ENCODE measurements at regions not wholly inside any gene's neighbourhood (a gene's known extent, or its start where the extent isn't known, plus 50 kb on each side); places are given as distances from the start of the nearest gene placed in this dataset.
"Not testable (repeated sequence)": the region's sequence is repeated elsewhere in the genome, so short reads cannot be mapped to it uniquely, and the experiment has no call there.

DNA sequence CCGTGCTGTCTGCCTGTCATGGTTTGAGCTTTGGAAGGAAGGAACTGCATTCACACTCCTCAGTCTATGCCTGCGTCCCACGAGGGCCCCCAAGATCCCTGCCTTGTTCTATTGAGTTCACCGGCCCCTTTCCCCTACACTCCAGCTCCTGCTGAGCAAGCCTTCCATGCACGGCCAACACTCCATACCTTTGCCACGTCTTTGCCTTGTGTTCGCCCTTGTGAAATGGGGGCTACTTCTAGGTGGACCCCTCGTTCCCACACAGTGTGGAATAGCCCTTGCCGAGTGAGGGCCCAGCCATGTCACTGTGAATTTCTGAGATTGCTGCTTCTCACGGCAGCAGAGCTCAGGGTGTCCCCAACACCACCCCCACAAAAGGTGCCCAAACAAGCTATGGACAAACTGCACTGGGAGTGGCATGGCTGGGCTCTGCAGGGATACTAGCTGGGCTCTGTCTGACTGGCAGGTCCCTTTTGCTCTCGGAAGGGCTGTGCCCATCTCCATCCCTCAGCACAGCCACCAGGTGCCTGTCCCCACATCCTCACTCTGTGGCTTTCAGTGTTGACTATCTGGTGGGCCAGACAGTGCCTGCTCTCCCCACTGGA, 67.9 kb upstream of the ADAMTS2 start:
- Histone ChIP-seq H3K4me3 (no peak overlapping the region), H3K27ac (no peak overlapping the region)

- no peak overlapping the region for H3K4me3 ChIP-seq
- no peak overlapping the region for H3K27ac ChIP-seq
Measured at GRCh38 chr5:179411161-179411841, 66.0 kb upstream of the ADAMTS2 start.

- Histone ChIP-seq H3K4me3 (no peak overlapping the region), H3K27ac (no peak overlapping the region)
Measured at GRCh38 chr5:179410291-179411160, 65.3 kb upstream of the ADAMTS2 start.

DNA sequence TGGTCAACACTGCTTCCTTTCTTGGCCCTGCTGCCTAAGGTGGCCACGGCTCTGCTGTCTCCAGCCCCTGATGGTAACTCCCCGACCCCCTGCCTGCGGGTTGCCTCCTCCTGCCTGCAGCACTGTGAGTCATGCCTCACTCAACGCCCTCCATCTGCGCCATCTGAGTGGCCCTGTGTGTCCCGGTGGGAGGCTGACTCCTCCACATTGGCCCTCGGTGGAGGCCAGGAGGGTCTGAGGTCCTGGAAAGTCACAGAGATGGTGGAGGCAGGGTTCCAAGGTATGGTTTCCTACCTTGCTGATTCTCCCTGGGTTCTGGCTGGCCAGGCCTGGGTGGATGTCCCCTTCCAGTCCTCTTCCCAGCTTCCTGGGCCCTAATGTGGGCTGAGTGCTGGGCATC, 64.5 kb upstream of the ADAMTS2 start:
- Histone ChIP-seq H3K4me3 (no peak overlapping the region), H3K27ac (no peak overlapping the region)

- H3K27ac ChIP-seq = no peak overlapping the region
- no peak overlapping the region for H3K4me3 ChIP-seq
Measured at GRCh38 chr5:179408611-179409010, 63.4 kb upstream of the ADAMTS2 start.

GRCh38 chr5:179407191-179408175, 62.2 kb upstream of the ADAMTS2 start:
- Histone ChIP-seq H3K4me3 (no peak overlapping the region), H3K27ac (peak overlapping the region in 13 of 21 experiments; percentile 10 to 78 (median 49))

GRCh38 chr5:179406031-179406961, 61.0 kb upstream of the ADAMTS2 start:
- Histone ChIP-seq H3K27ac (peak overlapping the region in 11 of 21 experiments; percentile 1 to 78 (median 41)), H3K4me3 (no peak overlapping the region)

DNA sequence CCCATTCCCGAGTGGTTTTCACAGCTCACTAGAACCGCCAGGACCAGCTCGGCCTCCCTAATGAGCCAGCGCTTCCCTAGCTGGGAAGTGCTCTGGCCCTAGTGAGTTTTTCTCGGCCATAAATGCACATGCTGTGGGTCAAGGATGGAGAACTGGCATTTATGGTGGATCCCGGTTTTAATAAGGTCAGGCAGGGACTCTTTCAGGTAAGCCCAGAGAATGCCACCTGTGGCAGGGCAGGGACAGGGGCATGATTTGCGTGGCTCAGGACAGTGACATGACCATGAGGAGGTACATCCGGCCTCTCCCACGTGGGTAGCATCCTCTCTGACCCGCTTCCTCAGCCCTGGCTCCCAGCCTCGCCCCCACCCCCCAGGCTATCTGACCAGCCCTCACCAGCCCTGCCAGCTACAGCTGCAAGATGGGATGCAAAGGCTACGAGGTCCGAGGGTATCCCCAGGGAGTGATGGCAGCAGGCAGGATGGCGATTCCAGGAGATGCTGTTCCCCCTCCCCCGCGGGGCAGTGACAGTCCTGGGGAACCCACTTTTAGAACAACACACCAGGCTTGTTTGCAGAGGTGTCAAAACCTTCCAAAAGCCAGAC, 60.3 kb upstream of the ADAMTS2 start:
- H3K27ac ChIP-seq = peak overlapping the region in 4 of 21 experiments; percentile 35 to 78 (median 56)

DNA sequence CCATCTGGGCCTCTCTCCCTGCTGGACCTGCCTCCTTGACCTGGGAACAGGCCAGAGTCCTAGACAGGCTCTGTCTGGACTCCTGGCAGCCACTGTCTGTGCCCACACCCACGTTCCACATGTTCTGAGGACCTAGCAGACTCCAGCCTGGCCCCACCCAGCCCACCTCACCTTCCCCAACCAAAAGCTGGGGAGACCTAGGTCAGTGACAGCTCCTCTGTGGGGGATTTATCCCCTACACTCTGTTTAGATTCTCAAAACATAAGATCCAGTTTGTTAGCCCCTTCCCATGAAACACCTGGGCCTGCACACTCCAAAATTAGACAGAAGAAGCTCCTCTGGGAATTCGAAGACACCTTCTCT, 59.8 kb upstream of the ADAMTS2 start:
- H3K27ac ChIP-seq = no peak overlapping the region
- H3K4me3 ChIP-seq = no peak overlapping the region

More for the DNA sequence above, 60.3 kb upstream of the ADAMTS2 start:
- no peak overlapping the region for H3K4me3 ChIP-seq

- no peak overlapping the region for H3K27ac ChIP-seq
- H3K4me3 ChIP-seq = no peak overlapping the region
Measured at GRCh38 chr5:179404321-179405053, 59.2 kb upstream of the ADAMTS2 start.

DNA sequence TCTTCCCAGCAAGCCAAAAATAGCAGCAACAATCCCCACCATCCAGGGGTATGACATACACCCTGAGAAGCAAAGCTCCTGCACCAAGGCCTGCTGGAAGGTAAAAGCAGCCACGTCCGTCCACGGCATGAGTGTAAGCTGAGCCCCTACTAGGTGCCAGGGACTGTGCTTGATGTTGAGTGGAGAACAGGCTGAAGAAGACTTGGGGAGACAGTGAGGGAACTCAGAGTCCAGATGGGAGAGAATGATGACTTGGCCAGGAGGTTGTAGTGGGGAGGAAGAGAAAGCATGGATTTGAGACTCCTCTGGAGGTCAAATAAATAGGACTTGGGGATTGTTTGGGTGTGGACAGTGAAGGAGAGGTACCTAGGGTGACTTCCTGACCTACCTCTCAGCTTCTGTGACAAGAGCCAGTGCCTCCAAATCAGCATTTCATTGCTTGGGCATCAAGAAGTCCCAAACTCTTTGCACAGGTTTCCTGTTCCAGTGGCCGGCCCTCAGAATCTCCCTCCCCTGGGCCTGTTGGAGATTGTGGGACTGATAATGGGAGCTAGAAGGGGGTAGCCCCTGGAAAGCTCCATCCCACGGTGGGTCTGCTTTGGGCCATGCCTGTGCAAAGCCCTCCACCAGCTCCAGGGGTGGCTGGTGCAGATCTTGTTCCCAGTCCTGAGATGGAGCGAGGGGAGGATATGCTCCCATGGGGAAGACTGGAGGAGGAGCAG, 58.3 kb upstream of the ADAMTS2 start:
- Histone ChIP-seq H3K27ac (no peak overlapping the region), H3K4me3 (no peak overlapping the region)

DNA sequence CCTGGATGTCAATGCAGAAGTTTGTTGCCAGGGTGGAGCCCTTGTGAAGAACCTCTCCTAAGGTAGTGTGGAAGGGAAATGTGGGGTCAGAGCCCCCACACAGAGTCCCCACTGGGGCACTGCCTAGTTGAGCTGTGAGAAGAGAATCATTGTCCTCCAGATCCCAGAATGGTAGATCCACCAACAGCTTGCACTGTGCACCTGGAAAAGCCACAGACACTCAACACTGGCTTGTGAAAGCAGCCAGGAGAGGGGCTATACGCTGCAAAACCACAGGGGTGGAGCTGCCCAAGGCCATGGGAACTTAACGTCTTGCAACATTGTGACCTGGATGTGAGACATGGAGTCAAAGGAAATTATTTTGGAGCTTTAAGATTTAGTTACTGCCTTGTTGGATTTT, 55.2 kb upstream of the ADAMTS2 start:
- H3K4me3 ChIP-seq, H3K27ac ChIP-seq: not testable (repeated sequence)

- Histone ChIP-seq H3K27ac (no peak overlapping the region), H3K4me3 (no peak overlapping the region)
Measured at GRCh38 chr5:179400020-179400419, 54.8 kb upstream of the ADAMTS2 start.

GRCh38 chr5:179399327-179399726, 54.1 kb upstream of the ADAMTS2 start:
- H3K4me3 ChIP-seq, H3K27ac ChIP-seq: not testable (repeated sequence)

GRCh38 chr5:179397516-179397915, 52.3 kb upstream of the ADAMTS2 start:
- H3K27ac ChIP-seq = no peak overlapping the region
- no peak overlapping the region for H3K4me3 ChIP-seq
